ENCODE measurements at regions not wholly inside any gene's neighbourhood (a gene's known extent, or its start where the extent isn't known, plus 50 kb on each side); places are given as distances from the start of the nearest gene placed in this dataset.

DNA sequence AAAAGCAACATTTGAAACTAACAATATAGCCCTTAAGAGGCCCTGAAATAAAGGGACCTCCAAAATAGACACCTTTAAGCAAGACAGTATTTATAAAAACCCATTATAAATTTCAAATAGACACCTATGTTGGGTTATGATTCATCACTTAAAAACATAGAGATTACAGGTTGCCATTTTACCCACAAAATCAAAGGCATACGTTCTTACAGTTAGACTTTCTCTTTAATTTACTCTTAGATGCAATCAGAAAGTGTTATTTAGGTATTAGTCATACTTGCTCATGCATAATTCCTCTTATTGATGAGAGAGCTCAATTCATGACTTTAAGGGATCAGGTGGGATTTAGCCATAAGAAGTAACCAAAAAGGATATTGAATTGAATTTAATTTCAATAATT is 51.5 kb upstream of the TMEM200A start:
- no peak for DNase-seq (ENCODE audit: low read depth)

- no peak for DNase-seq (ENCODE audit: low read depth)
Measured at GRCh38 chr6:130313206-130313605, 52.6 kb upstream of the TMEM200A start.

GRCh38 chr6:130309028-130309427 is 56.8 kb upstream of the TMEM200A start:
- no peak for DNase-seq (ENCODE audit: low read depth)

- no peak for DNase-seq (ENCODE audit: low read depth)
Measured at GRCh38 chr6:130307752-130308361, 58.0 kb upstream of the TMEM200A start.

- no peak for DNase-seq (ENCODE audit: low read depth)
Measured at GRCh38 chr6:130306377-130306776, 59.4 kb upstream of the TMEM200A start.

GRCh38 chr6:130303431-130303830 is 62.4 kb upstream of the TMEM200A start:
- no peak for DNase-seq (ENCODE audit: low read depth)

DNA sequence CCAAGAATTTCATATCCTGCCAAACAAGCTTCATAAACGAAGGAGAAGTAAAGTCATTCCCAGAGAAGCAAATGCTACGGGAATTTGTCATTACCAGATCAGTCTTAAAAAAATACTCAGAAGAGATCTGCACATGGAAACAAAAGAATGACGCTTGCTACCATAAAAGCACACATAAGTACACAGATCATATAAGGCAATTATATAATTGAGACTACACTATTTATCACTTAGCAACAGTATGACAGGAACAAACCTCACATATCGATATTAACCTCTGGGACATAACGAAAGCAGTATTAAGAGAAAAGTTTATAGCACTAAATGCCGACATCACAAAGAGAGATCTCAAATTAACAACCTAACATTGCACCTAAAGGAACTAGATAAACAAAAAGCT is 67.6 kb upstream of the TMEM200A start:
- DNase-seq (ENCODE audit: low read depth), result no peak

GRCh38 chr6:130296854-130297253 is 69.0 kb upstream of the TMEM200A start:
- DNase-seq (ENCODE audit: low read depth), result no peak

DNA sequence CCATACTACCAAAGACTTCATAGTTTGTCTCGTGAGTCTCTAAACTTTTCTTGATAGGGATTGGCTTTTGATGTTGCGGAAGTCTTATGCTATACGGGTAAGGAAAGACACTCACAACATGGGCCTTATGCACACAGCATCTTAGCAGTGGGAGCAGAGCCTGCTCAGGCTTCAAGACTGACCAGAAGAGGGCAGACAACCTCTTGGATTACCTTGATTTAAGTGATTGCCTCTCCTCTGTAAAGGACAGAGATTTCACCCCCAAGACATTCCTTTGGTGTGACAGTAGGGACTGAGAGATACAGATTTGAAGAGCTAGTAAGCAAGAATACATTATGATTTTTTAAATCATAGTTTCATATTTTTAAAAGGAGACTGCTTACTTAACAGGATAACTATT is 71.0 kb upstream of the SAMD3 start:
- DNase-seq (ENCODE audit: low read depth), result peak; percentile 13

- DNase-seq (ENCODE audit: low read depth), result no peak
Measured at GRCh38 chr6:130288065-130288464, 65.3 kb upstream of the SAMD3 start.

GRCh38 chr6:130282234-130282995 is 59.7 kb upstream of the SAMD3 start:
- peak; percentile 21 for DNase-seq (ENCODE audit: low read depth)

- no peak for DNase-seq (ENCODE audit: low read depth)
Measured at GRCh38 chr6:130276507-130276906, 53.8 kb upstream of the SAMD3 start.

DNA sequence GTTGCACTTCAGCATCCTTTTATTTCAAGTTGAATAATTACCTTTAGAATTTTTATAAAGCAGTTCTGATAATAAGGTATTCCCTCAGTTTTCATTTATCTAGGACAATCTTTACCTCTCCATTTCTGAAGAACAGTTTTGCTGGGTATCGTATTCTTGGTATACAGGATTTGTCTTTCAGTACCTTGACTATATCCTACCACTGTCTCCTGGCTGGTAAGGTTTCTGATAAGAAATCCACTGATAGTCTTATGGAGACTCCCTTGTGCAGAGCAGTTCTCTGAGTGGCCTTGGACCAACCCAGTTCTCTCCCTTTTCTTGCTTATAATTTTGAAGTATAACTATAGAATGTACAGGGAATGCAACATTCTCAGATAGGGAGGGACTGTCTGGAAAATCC is 51.3 kb upstream of the SAMD3 start:
- no peak for DNase-seq (ENCODE audit: low read depth)
